Omental fat pad (tissue), 3 donors: ENCODE measurements at regions not wholly inside any gene's neighbourhood (a gene's known extent, or its start where the extent isn't known, plus 50 kb on each side); places are given as distances from the start of the nearest gene placed in this dataset.

ENCODE experiments used
- ATAC-seq: fragments of 150-250 bp; one replicate; pipeline ENCODE4 v1.9.1; 2016; ENCODE audit warnings: mild to moderate bottlenecking, moderate library complexity; ENCODE audit not compliant: low FRiP score
- DNase-seq: peaks from one replicate; pipeline ENCODE4 v3.0.0-alpha.2; 2019; ENCODE audit warnings: low spot score
- CTCF ChIP-seq, 3 donors: fragments of 450-650 bp; IDR thresholded peaks; one replicate each; pipeline ENCODE4 v1.5.1; 2016 to 2017; ENCODE audit warnings: antibody characterized with exemption in 3 of 3, mild to moderate bottlenecking in 3 of 3, moderate library complexity in 2 of 3

GRCh38 chr13:34340534-34340933, 522.6 kb downstream of the RFC3 start:
- TF ChIP-seq CTCF (IDR thresholded peaks at IDR 0.05): no peak
- DNase-seq (no peak), ATAC-seq (no peak)

- no peak for ATAC-seq
- TF ChIP-seq CTCF (IDR thresholded peaks at IDR 0.05): no peak
- no peak for DNase-seq
Measured at GRCh38 chr13:34343413-34343940, 525.5 kb downstream of the RFC3 start.

DNA sequence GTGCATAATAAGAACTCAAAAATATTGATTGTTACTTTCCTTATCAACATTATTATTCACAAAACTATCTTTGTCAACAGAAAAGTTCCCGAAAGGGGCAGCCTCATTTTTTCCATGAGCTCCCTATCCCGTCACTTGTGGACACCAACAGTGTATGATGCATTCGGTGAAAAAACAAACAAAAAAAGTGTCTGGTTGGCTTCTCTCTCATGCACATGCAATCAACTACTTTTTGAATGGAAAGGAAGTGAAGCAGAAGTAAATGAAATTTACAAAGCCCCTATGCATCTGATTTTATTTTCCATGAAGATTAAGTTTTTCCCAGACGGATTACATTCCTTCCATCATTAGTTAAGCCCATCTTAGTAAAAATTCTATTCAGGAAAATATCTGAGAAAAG, 526.9 kb downstream of the RFC3 start:
- TF ChIP-seq CTCF (IDR thresholded peaks at IDR 0.05): no peak
- no peak for ATAC-seq

DNA sequence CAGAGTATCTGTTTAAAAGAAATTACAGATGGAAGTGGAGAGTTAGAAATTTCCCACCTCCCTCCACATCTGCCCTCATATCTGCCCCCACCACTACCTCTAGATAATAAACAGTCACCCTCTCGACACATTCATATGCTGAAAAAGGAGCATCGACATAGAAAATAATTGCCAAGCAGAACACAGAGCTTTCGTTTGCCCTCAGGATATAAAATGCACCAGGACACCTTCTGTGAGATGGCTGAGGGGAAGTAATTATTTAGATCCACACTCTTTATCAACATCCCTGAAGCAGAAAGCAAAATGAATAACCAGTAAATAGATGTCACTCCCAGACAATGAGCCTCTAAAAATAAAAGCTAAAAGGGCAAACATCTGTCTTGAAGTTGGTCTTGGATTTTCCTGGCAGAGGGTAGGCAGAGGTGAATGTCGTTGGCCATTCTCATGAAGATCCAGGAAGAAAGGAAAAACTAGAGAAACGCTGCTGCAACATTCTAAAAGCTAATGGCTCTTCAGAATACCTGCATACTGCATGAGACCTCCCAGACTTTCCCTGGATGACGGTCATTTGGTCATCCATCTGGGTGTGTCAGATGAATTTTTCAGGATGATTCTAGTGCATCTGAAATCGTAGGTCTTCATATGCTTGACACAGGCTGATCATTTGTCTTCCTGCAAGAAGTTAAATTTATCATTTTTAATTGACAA, 527.5 kb downstream of the RFC3 start:
- no peak for TF ChIP-seq CTCF (IDR thresholded peaks at IDR 0.05)
- DNase-seq (no peak), ATAC-seq (no peak)

More for the DNA sequence above, 526.9 kb downstream of the RFC3 start:
- DNase-seq: no peak

- DNase-seq: no peak
- TF ChIP-seq CTCF (IDR thresholded peaks at IDR 0.05): no peak
- no peak for ATAC-seq
Measured at GRCh38 chr13:34346626-34347025, 528.7 kb downstream of the RFC3 start.

- ATAC-seq (no peak), DNase-seq (no peak)
- no peak for TF ChIP-seq CTCF (IDR thresholded peaks at IDR 0.05)
Measured at GRCh38 chr13:34347784-34348573, 530.0 kb downstream of the RFC3 start.
